GM23338 (cell line): ENCODE measurements at regions not wholly inside any gene's neighbourhood (a gene's known extent, or its start where the extent isn't known, plus 50 kb on each side); places are given as distances from the start of the nearest gene placed in this dataset.

Source experiments
- ATAC-seq: fragments of 200-7000 bp; cut with Tn5 transposase; 3 replicates; pipeline ENCODE4 v1.9.1; 2020
- DNase-seq: peaks from one replicate; pipeline ENCODE4 v3.0.0-alpha.2; 2015; ENCODE audit warnings: low spot score
- H2AFZ ChIP-seq: fragments of 200-600 bp; sonication (generic); 2 replicates; pipeline ENCODE4 v1.8.0; 2016; ENCODE audit warnings: antibody characterized with exemption, mild to moderate bottlenecking, moderate library complexity
- H3F3A ChIP-seq: fragments of 200-600 bp; sonication (generic); replicated peaks from 2 replicates; pipeline ENCODE4 v1.8.0; 2017; ENCODE audit warnings: antibody characterized with exemption, mixed run types, low read depth
- H3K27ac ChIP-seq: fragments of 200-600 bp; sonication (generic); 2 replicates; pipeline ENCODE4 v1.6.1; 2016; ENCODE audit warnings: low read depth
- H3K27me3 ChIP-seq: fragments of 200-600 bp; sonication (generic); 2 replicates; pipeline ENCODE4 v1.8.0; 2016; ENCODE audit warnings: mild to moderate bottlenecking, mixed run types, moderate library complexity; ENCODE audit not compliant: insufficient read depth
- H3K36me3 ChIP-seq: fragments of 200-600 bp; sonication (generic); 2 replicates; pipeline ENCODE4 v1.8.0; 2016; ENCODE audit warnings: mild to moderate bottlenecking; ENCODE audit not compliant: insufficient read depth
- H3K4me1 ChIP-seq: fragments of 200-600 bp; sonication (generic); 2 replicates; pipeline ENCODE4 v1.8.0; 2016; ENCODE audit warnings: mild to moderate bottlenecking, moderate library complexity; ENCODE audit not compliant: insufficient read depth
- H3K4me2 ChIP-seq: fragments of 200-600 bp; sonication (generic); 2 replicates; pipeline ENCODE4 v1.7.1; 2017; ENCODE audit warnings: mixed run types
- H3K4me3 ChIP-seq: fragments of 200-600 bp; sonication (generic); 2 replicates; pipeline ENCODE4 v1.6.1; 2016; ENCODE audit warnings: mixed run types
- H3K79me2 ChIP-seq: fragments of 200-600 bp; sonication (generic); replicated peaks from 2 replicates; pipeline ENCODE4 v1.8.0; 2017; ENCODE audit warnings: mild to moderate bottlenecking; ENCODE audit not compliant: insufficient read depth
- H3K9me2 ChIP-seq: fragments of 200-600 bp; sonication (generic); 2 replicates; pipeline ENCODE4 v1.8.0; 2017; ENCODE audit not compliant: insufficient read depth
- H4K20me1 ChIP-seq: fragments of 200-600 bp; sonication (generic); replicated peaks from 2 replicates; pipeline ENCODE4 v1.8.0; 2017; ENCODE audit warnings: mild to moderate bottlenecking; ENCODE audit not compliant: insufficient read depth
- H3K27ac Mint-ChIP-seq: 2 replicates; pipeline ENCODE4 v1.8.0; 2020; ENCODE audit warnings: inconsistent platforms, mild to moderate bottlenecking, moderate library complexity, mixed read lengths
- H3K27me3 Mint-ChIP-seq: 3 replicates; pipeline ENCODE4 v1.8.0; 2022; ENCODE audit warnings: low read depth, mild to moderate bottlenecking, moderate library complexity, mixed read lengths, inconsistent platforms; ENCODE audit not compliant: insufficient read depth, poor library complexity
- H3K36me3 Mint-ChIP-seq: 3 replicates; pipeline ENCODE4 v1.8.0; 2021; ENCODE audit warnings: low read depth, mild to moderate bottlenecking, inconsistent platforms, moderate library complexity, mixed read lengths
- H3K4me1 Mint-ChIP-seq: 3 replicates; pipeline ENCODE4 v1.8.0; 2020; ENCODE audit warnings: mild to moderate bottlenecking, inconsistent platforms, mixed read lengths
- H3K4me3 Mint-ChIP-seq: 3 replicates; pipeline ENCODE4 v1.8.0; 2021; ENCODE audit warnings: moderate library complexity, mild to moderate bottlenecking, inconsistent platforms, mixed read lengths
- H3K9me3 Mint-ChIP-seq: 3 replicates; pipeline ENCODE4 v1.8.0; 2020; ENCODE audit warnings: moderate library complexity, mild to moderate bottlenecking, inconsistent platforms, mixed read lengths
- CREB1 ChIP-seq: fragments of 250-450 bp; sonication (Bioruptor Pico); IDR thresholded peaks from 2 replicates; pipeline ENCODE4 v1.5.0; 2020; ENCODE audit warnings: low read depth, mild to moderate bottlenecking, moderate library complexity
- CTCF ChIP-seq, 2 experiments: fragments of 200-600 bp in 1 of 2; sonication (generic) in 1 of 2; conservative IDR thresholded peaks; 2 replicates each; pipeline versions ENCODE4 v1.5.1 to v1.6.1; 2016 to 2017; ENCODE audit warnings: antibody characterized with exemption in 2 of 2, low read depth in 2 of 2, mild to moderate bottlenecking in 2 of 2, moderate library complexity in 1 of 2
- EZH2 ChIP-seq: fragments of 200-600 bp; sonication (generic); IDR thresholded peaks from one replicate; pipeline ENCODE4 v1.8.0; 2017; ENCODE audit warnings: antibody characterized with exemption, mild to moderate bottlenecking, low read depth; ENCODE audit not compliant: unreplicated experiment
- EZH2phosphoT487 ChIP-seq: fragments of 200-600 bp; sonication (generic); IDR thresholded peaks from one replicate; pipeline ENCODE4 v1.8.1; 2018; ENCODE audit warnings: antibody characterized with exemption; ENCODE audit not compliant: unreplicated experiment
- JUNB ChIP-seq: IDR thresholded peaks from one replicate; pipeline ENCODE4 v1.6.1; 2016; ENCODE audit warnings: antibody characterized with exemption; ENCODE audit not compliant: unreplicated experiment
- NANOG ChIP-seq: IDR thresholded peaks from 2 replicates; pipeline ENCODE4 v1.6.1; 2016; ENCODE audit warnings: antibody characterized with exemption, borderline replicate concordance
- POLR2AphosphoS5 ChIP-seq: IDR thresholded peaks from 2 replicates; pipeline ENCODE4 v1.6.1; 2016; ENCODE audit warnings: antibody characterized with exemption, low read depth
- REST ChIP-seq: IDR thresholded peaks from one replicate; pipeline ENCODE4 v1.6.1; 2018; ENCODE audit warnings: antibody characterized with exemption; ENCODE audit not compliant: unreplicated experiment
- STAT1 ChIP-seq: IDR thresholded peaks from one replicate; pipeline ENCODE4 v1.6.1; 2016; ENCODE audit warnings: antibody characterized with exemption; ENCODE audit not compliant: unreplicated experiment
- ZNF114 ChIP-seq: fragments of 250-450 bp; sonication (Bioruptor Pico); IDR thresholded peaks from 2 replicates; pipeline ENCODE4 v1.5.0; 2020; ENCODE audit warnings: mild to moderate bottlenecking, moderate library complexity
- ZNF331 ChIP-seq: fragments of 250-450 bp; sonication (Bioruptor Pico); IDR thresholded peaks from 2 replicates; pipeline ENCODE4 v1.5.0; 2020; ENCODE audit warnings: low read depth, mild to moderate bottlenecking, moderate library complexity
- ZNF462 ChIP-seq: fragments of 250-450 bp; sonication (Bioruptor Pico); IDR thresholded peaks from 2 replicates; pipeline ENCODE4 v1.5.0; 2020; ENCODE audit warnings: mild to moderate bottlenecking, moderate library complexity
- TF ChIP-seq, protein P1 (sequence below): IDR thresholded peaks from 2 replicates; pipeline ENCODE4 v1.6.1; 2016; ENCODE audit warnings: antibody characterized with exemption

GRCh38 chr1:82323144-82323841, 522.6 kb downstream of the ADGRL2 start:
- Mint-ChIP-seq H3K4me1 (peaks cover 8% of the 10 kb centered on the region), H3K27ac (no peak overlapping the region), H3K4me3 (no peak overlapping the region), H3K27me3 (no peaks in the 10 kb centered on the region), H3K9me3 (no peaks in the 10 kb centered on the region), H3K36me3 (no peaks in the 10 kb centered on the region)
- DNase-seq = no peak
- Histone ChIP-seq H3K79me2 (no peaks in the 10 kb centered on the region), H3K9me2 (peaks cover 6% of the 10 kb centered on the region; the same call in 1 of the 2 replicates), H3K4me3 (no peak overlapping the region), H3K27ac (no peak overlapping the region), H2AFZ (no peak overlapping the region), H3K36me3 (no peaks in the 10 kb centered on the region), H3F3A (no peaks in the 10 kb centered on the region), H3K27me3 (no peaks in the 10 kb centered on the region), H4K20me1 (no peaks in the 10 kb centered on the region), H3K4me1 (0 out of 2 replicates have a peak, but pooled peaks cover 10% of the 10 kb centered on the region), H3K4me2 (no peak overlapping the region)
- no peak for ATAC-seq
- TF ChIP-seq ZNF114 (CRISPR knock-in tag) (no peak), REST (no peak), POLR2AphosphoS5 (no peak), EZH2phosphoT487 (no peak), STAT1 (no peak), ZNF331 (CRISPR knock-in tag) (no peak), EZH2 (no peak), CTCF (conservative IDR thresholded peaks at IDR 0.05; ENCODE audit: low read depth in 2 of 2) (no peak), ZNF462 (CRISPR knock-in tag) (no peak), NANOG (no peak), CREB1 (CRISPR knock-in tag) (no peak), JUNB (no peak)
- TF ChIP-seq, protein P1, sequence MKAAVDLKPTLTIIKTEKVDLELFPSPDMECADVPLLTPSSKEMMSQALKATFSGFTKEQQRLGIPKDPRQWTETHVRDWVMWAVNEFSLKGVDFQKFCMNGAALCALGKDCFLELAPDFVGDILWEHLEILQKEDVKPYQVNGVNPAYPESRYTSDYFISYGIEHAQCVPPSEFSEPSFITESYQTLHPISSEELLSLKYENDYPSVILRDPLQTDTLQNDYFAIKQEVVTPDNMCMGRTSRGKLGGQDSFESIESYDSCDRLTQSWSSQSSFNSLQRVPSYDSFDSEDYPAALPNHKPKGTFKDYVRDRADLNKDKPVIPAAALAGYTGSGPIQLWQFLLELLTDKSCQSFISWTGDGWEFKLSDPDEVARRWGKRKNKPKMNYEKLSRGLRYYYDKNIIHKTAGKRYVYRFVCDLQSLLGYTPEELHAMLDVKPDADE = no peak
